Activated naive CD4-positive, alpha-beta T cell treated with anti-CD3 and anti-CD28 coated beads, Interleukin-2, amount 50 U/mL, for 24 hours (primary cell): ENCODE measurements at regions not wholly inside any gene's neighbourhood (a gene's known extent, or its start where the extent isn't known, plus 50 kb on each side); places are given as distances from the start of the nearest gene placed in this dataset.

Experiments used
- H3K27ac Mint-ChIP-seq: one replicate; pipeline ENCODE4 v1.8.0; 2021; ENCODE audit warnings: mild to moderate bottlenecking, mixed read lengths
- H3K27me3 Mint-ChIP-seq: one replicate; pipeline ENCODE4 v1.8.0; 2021; ENCODE audit warnings: mixed read lengths
- H3K36me3 Mint-ChIP-seq: one replicate; pipeline ENCODE4 v1.8.0; 2021; ENCODE audit warnings: mixed read lengths
- H3K4me1 Mint-ChIP-seq: one replicate; pipeline ENCODE4 v1.8.0; 2021; ENCODE audit warnings: mixed read lengths
- H3K4me3 Mint-ChIP-seq: one replicate; pipeline ENCODE4 v1.8.0; 2021; ENCODE audit warnings: mild to moderate bottlenecking, mixed read lengths
- H3K9me3 Mint-ChIP-seq: one replicate; pipeline ENCODE4 v1.8.0; 2021; ENCODE audit warnings: mixed read lengths

- Mint-ChIP-seq H3K27me3 (peaks cover 3% of the 10 kb centered on the region), H3K27ac (no peak overlapping the region), H3K4me3 (no peak overlapping the region), H3K36me3 (no peaks in the 10 kb centered on the region), H3K9me3 (no peaks in the 10 kb centered on the region), H3K4me1 (no peaks in the 10 kb centered on the region)
These were observed 148.8 kb downstream of the NOC3L start for GRCh38 chr10:94213980-94214379.

- Mint-ChIP-seq H3K36me3 (no peaks in the 10 kb centered on the region), H3K9me3 (no peaks in the 10 kb centered on the region), H3K4me1 (no peaks in the 10 kb centered on the region), H3K27me3 (peaks cover 3% of the 10 kb centered on the region), H3K4me3 (no peak overlapping the region), H3K27ac (no peak overlapping the region)
These were observed 148.3 kb downstream of the NOC3L start for GRCh38 chr10:94214481-94214893.

GRCh38 chr10:94216201-94216600 lies 146.5 kb downstream of the NOC3L start:
- Mint-ChIP-seq H3K9me3 (no peaks in the 10 kb centered on the region), H3K27ac (no peak overlapping the region), H3K4me1 (no peaks in the 10 kb centered on the region), H3K27me3 (peaks cover 3% of the 10 kb centered on the region), H3K36me3 (no peaks in the 10 kb centered on the region), H3K4me3 (no peak overlapping the region)

GRCh38 chr10:94217411-94217810 lies 145.3 kb downstream of the NOC3L start:
- H3K27ac Mint-ChIP-seq: no peak overlapping the region
- no peaks in the 10 kb centered on the region for H3K36me3 Mint-ChIP-seq
- H3K4me3 Mint-ChIP-seq: no peak overlapping the region
- no peaks in the 10 kb centered on the region for H3K9me3 Mint-ChIP-seq
- H3K27me3 Mint-ChIP-seq: peaks cover 3% of the 10 kb centered on the region
- H3K4me1 Mint-ChIP-seq: no peaks in the 10 kb centered on the region

- no peak overlapping the region for H3K27ac Mint-ChIP-seq
- peaks cover 3% of the 10 kb centered on the region for H3K27me3 Mint-ChIP-seq
- no peaks in the 10 kb centered on the region for H3K9me3 Mint-ChIP-seq
- H3K36me3 Mint-ChIP-seq: no peaks in the 10 kb centered on the region
- no peak overlapping the region for H3K4me3 Mint-ChIP-seq
- H3K4me1 Mint-ChIP-seq: no peaks in the 10 kb centered on the region
These were observed 144.1 kb downstream of the NOC3L start for GRCh38 chr10:94218493-94219183.

GRCh38 chr10:94219829-94220228 lies 142.9 kb downstream of the NOC3L start:
- Mint-ChIP-seq H3K4me1 (no peaks in the 10 kb centered on the region), H3K4me3 (no peak overlapping the region), H3K27ac (no peak overlapping the region), H3K36me3 (no peaks in the 10 kb centered on the region), H3K27me3 (peaks cover 1% of the 10 kb centered on the region), H3K9me3 (no peaks in the 10 kb centered on the region)

GRCh38 chr10:94220717-94221116 lies 142.0 kb downstream of the NOC3L start:
- H3K9me3 Mint-ChIP-seq: no peaks in the 10 kb centered on the region
- no peak overlapping the region for H3K27ac Mint-ChIP-seq

GRCh38 chr10:94223702-94224370 lies 138.9 kb downstream of the NOC3L start:
- no peak overlapping the region for H3K27ac Mint-ChIP-seq
- peaks cover 1% of the 10 kb centered on the region for H3K27me3 Mint-ChIP-seq
- H3K4me1 Mint-ChIP-seq: no peaks in the 10 kb centered on the region
- no peak overlapping the region for H3K4me3 Mint-ChIP-seq
- no peaks in the 10 kb centered on the region for H3K9me3 Mint-ChIP-seq
- no peaks in the 10 kb centered on the region for H3K36me3 Mint-ChIP-seq

More at GRCh38 chr10:94220717-94221116, 142.0 kb downstream of the NOC3L start:
- peaks cover 1% of the 10 kb centered on the region for H3K27me3 Mint-ChIP-seq
- H3K36me3 Mint-ChIP-seq: no peaks in the 10 kb centered on the region
- H3K4me3 Mint-ChIP-seq: no peak overlapping the region
- H3K4me1 Mint-ChIP-seq: no peaks in the 10 kb centered on the region

GRCh38 chr10:94224656-94225055 lies 138.1 kb downstream of the NOC3L start:
- H3K9me3 Mint-ChIP-seq: no peaks in the 10 kb centered on the region
- no peaks in the 10 kb centered on the region for H3K36me3 Mint-ChIP-seq
- H3K27me3 Mint-ChIP-seq: no peaks in the 10 kb centered on the region
- no peak overlapping the region for H3K4me3 Mint-ChIP-seq
- H3K4me1 Mint-ChIP-seq: no peaks in the 10 kb centered on the region
- H3K27ac Mint-ChIP-seq: no peak overlapping the region

- Mint-ChIP-seq H3K9me3 (no peaks in the 10 kb centered on the region), H3K27ac (no peak overlapping the region), H3K4me3 (no peak overlapping the region), H3K4me1 (no peaks in the 10 kb centered on the region), H3K36me3 (no peaks in the 10 kb centered on the region), H3K27me3 (no peaks in the 10 kb centered on the region)
These were observed 137.2 kb downstream of the NOC3L start for GRCh38 chr10:94225589-94225988.

- Mint-ChIP-seq H3K27ac (no peak overlapping the region), H3K27me3 (peaks cover 4% of the 10 kb centered on the region), H3K36me3 (no peaks in the 10 kb centered on the region), H3K9me3 (no peaks in the 10 kb centered on the region), H3K4me3 (no peak overlapping the region), H3K4me1 (no peaks in the 10 kb centered on the region)
These were observed 132.5 kb downstream of the NOC3L start for GRCh38 chr10:94230134-94230785.

- no peak overlapping the region for H3K27ac Mint-ChIP-seq
- H3K4me1 Mint-ChIP-seq: no peaks in the 10 kb centered on the region
- H3K4me3 Mint-ChIP-seq: no peak overlapping the region
- H3K36me3 Mint-ChIP-seq: no peaks in the 10 kb centered on the region
- no peaks in the 10 kb centered on the region for H3K9me3 Mint-ChIP-seq
- H3K27me3 Mint-ChIP-seq: peaks cover 7% of the 10 kb centered on the region
These were observed 129.9 kb downstream of the NOC3L start for GRCh38 chr10:94232711-94233383.

- H3K27me3 Mint-ChIP-seq: peaks cover 12% of the 10 kb centered on the region
- no peaks in the 10 kb centered on the region for H3K4me1 Mint-ChIP-seq
These were observed 127.3 kb downstream of the NOC3L start for GRCh38 chr10:94235461-94235860.

GRCh38 chr10:94238006-94238617 lies 124.6 kb downstream of the NOC3L start:
- H3K4me1 Mint-ChIP-seq: no peaks in the 10 kb centered on the region

More at GRCh38 chr10:94235461-94235860, 127.3 kb downstream of the NOC3L start:
- Mint-ChIP-seq H3K36me3 (no peaks in the 10 kb centered on the region), H3K9me3 (no peaks in the 10 kb centered on the region), H3K4me3 (no peak overlapping the region), H3K27ac (no peak overlapping the region)

GRCh38 chr10:94239696-94240095 lies 123.0 kb downstream of the NOC3L start:
- H3K27me3 Mint-ChIP-seq: peaks cover 12% of the 10 kb centered on the region
- H3K4me3 Mint-ChIP-seq: no peak overlapping the region
- no peaks in the 10 kb centered on the region for H3K9me3 Mint-ChIP-seq
- H3K27ac Mint-ChIP-seq: no peak overlapping the region
- H3K36me3 Mint-ChIP-seq: no peaks in the 10 kb centered on the region
- H3K4me1 Mint-ChIP-seq: no peaks in the 10 kb centered on the region

More at GRCh38 chr10:94238006-94238617, 124.6 kb downstream of the NOC3L start:
- peaks cover 11% of the 10 kb centered on the region for H3K27me3 Mint-ChIP-seq
- H3K27ac Mint-ChIP-seq: no peak overlapping the region
- no peak overlapping the region for H3K4me3 Mint-ChIP-seq
- no peaks in the 10 kb centered on the region for H3K9me3 Mint-ChIP-seq
- H3K36me3 Mint-ChIP-seq: no peaks in the 10 kb centered on the region
